Caco-2 (cell line): ENCODE measurements at regions not wholly inside any gene's neighbourhood (a gene's known extent, or its start where the extent isn't known, plus 50 kb on each side); places are given as distances from the start of the nearest gene placed in this dataset.

Experiments used
- BruUV-seq: library from RNA; stranded (reverse); fragments of 400-500 nt; replicated peaks from 2 replicates; lab custom pipeline; 2021; lab: Mats Ljungman, UMichigan
- CTCF ChIA-PET: fragments of 300-600 bp; sonication (Branson Sonifier 250); formaldehyde crosslinking; loops from one replicate; lab custom pipeline; 2022; ENCODE audit warnings: antibody characterized with exemption; lab: Charles Lee
- POLR2A ChIA-PET: fragments of 300-600 bp; sonication (Branson Sonifier 250); formaldehyde crosslinking; loops from one replicate; lab custom pipeline; 2022; ENCODE audit warnings: antibody characterized with exemption; lab: Charles Lee
- DNase-seq, 2 experiments: peaks; one replicate each; pipeline versions ENCODE4 v3.0.0 to v3.0.0-alpha.2; 2020 to 2022
- H3K27me3 ChIP-seq: replicated peaks from 2 replicates; pipeline ENCODE4 v1.6.0; 2011; ENCODE audit warnings: low read length; ENCODE audit not compliant: control insufficient read depth, insufficient read depth
- H3K36me3 ChIP-seq: 2 replicates; pipeline ENCODE4 v1.5.1; 2011; ENCODE audit warnings: low read length; ENCODE audit not compliant: control insufficient read depth, insufficient read depth
- H3K4me1 ChIP-seq: fragments of 250-450 bp; sonication (Bioruptor Pico); 2 replicates; pipeline ENCODE4 v1.5.1; 2020; ENCODE audit warnings: mild to moderate bottlenecking
- H3K4me3 ChIP-seq: 2 replicates; pipeline ENCODE4 v1.5.1; 2011; ENCODE audit warnings: low read depth, mild to moderate bottlenecking, control low read depth, low read length
- H3K9me3 ChIP-seq: fragments of 250-450 bp; sonication (Bioruptor Pico); 2 replicates; pipeline ENCODE4 v1.5.1; 2020; ENCODE audit warnings: mild to moderate bottlenecking, moderate library complexity
- H3K27ac Mint-ChIP-seq: one replicate; pipeline ENCODE4 v1.8.0; 2022; ENCODE audit warnings: mixed read lengths; ENCODE audit not compliant: unreplicated experiment
- H3K27me3 Mint-ChIP-seq: one replicate; pipeline ENCODE4 v1.8.0; 2022; ENCODE audit warnings: mixed read lengths; ENCODE audit not compliant: insufficient read depth, unreplicated experiment
- H3K36me3 Mint-ChIP-seq: one replicate; pipeline ENCODE4 v1.8.0; 2022; ENCODE audit warnings: mild to moderate bottlenecking, mixed read lengths; ENCODE audit not compliant: insufficient read depth, unreplicated experiment
- H3K4me1 Mint-ChIP-seq: one replicate; pipeline ENCODE4 v1.8.0; 2022; ENCODE audit warnings: low read depth, mixed read lengths; ENCODE audit not compliant: unreplicated experiment
- H3K4me3 Mint-ChIP-seq: one replicate; pipeline ENCODE4 v1.8.0; 2022; ENCODE audit warnings: mild to moderate bottlenecking, moderate library complexity, mixed read lengths; ENCODE audit not compliant: unreplicated experiment
- H3K9me3 Mint-ChIP-seq: one replicate; pipeline ENCODE4 v1.8.0; 2022; ENCODE audit warnings: mixed read lengths; ENCODE audit not compliant: unreplicated experiment
- intact Hi-C: fragments of 100-400 bp; cut with micrococcal nuclease; formaldehyde crosslinking; loops from one replicate; pipeline ENCODE4 v1.10.0; 2022; ENCODE audit not compliant: unreplicated experiment
- TF ChIP-seq, protein P1 (sequence below), 2 experiments: fragments of 200-600 bp in 1 of 2; IDR thresholded peaks; 1 replicate in 1 of 2; 2 replicates in 1 of 2; pipeline versions ENCODE4 v1.5.1 to v1.8.0; 2011 to 2022; ENCODE audit warnings: antibody characterized with exemption in 1 of 2, control low read depth in 1 of 2, inconsistent platforms in 1 of 2, low read depth in 1 of 2, low read length in 1 of 2, mild to moderate bottlenecking in 1 of 2, moderate library complexity in 1 of 2; ENCODE audit not compliant: insufficient read depth in 1 of 2, severe bottlenecking in 1 of 2, unreplicated experiment in 1 of 2

DNA sequence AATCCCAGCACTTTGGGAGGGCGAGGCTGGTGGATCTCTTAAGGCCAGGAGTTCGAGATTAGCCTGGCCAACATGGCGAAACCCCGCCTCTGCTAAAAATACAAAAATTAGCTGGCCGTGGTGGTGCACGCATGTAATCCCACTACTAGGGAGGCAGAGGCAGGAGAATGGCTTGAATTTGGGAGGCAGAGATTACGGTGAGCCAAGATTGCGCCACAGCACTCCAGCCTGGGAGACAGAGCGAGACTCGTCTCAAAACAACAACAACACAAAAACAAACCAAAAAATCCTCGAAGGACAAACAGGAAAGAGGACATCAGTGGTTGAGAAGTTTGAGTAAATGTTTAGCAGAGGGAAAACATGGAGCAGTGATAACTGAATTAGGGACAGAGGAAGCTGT lies 52.3 kb upstream of the FAM3C start:
- Mint-ChIP-seq H3K36me3 (no peaks in the 10 kb centered on the region), H3K27me3 (no peaks in the 10 kb centered on the region), H3K4me3 (no peak overlapping the region), H3K4me1 (no peaks in the 10 kb centered on the region), H3K9me3 (no peaks in the 10 kb centered on the region), H3K27ac (no peak overlapping the region)
- H3K9me3 ChIP-seq: no peaks in the 10 kb centered on the region
- no peaks in the 10 kb centered on the region for H3K27me3 ChIP-seq
- no peak overlapping the region for H3K4me3 ChIP-seq
- no peaks in the 10 kb centered on the region for H3K36me3 ChIP-seq
- CTCF ChIA-PET: no interaction called here
- no peaks in the 10 kb centered on the region for H3K4me1 ChIP-seq
- POLR2A ChIA-PET: no interaction called here
- intact Hi-C loops: loop anchor here (5.0 kb wide), 1 partner anchor 81 kb away; no protein-coding TSS in a partner anchor
- no TSS peak for BruUV-seq
- TF ChIP-seq, protein P1, sequence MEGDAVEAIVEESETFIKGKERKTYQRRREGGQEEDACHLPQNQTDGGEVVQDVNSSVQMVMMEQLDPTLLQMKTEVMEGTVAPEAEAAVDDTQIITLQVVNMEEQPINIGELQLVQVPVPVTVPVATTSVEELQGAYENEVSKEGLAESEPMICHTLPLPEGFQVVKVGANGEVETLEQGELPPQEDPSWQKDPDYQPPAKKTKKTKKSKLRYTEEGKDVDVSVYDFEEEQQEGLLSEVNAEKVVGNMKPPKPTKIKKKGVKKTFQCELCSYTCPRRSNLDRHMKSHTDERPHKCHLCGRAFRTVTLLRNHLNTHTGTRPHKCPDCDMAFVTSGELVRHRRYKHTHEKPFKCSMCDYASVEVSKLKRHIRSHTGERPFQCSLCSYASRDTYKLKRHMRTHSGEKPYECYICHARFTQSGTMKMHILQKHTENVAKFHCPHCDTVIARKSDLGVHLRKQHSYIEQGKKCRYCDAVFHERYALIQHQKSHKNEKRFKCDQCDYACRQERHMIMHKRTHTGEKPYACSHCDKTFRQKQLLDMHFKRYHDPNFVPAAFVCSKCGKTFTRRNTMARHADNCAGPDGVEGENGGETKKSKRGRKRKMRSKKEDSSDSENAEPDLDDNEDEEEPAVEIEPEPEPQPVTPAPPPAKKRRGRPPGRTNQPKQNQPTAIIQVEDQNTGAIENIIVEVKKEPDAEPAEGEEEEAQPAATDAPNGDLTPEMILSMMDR (IDR thresholded peaks at IDR 0.05; ENCODE audit: insufficient read depth in 1 of 2, low read depth in 1 of 2, low read length in 1 of 2, severe bottlenecking in 1 of 2, unreplicated experiment in 1 of 2): no peak
- no peak for DNase-seq

DNA sequence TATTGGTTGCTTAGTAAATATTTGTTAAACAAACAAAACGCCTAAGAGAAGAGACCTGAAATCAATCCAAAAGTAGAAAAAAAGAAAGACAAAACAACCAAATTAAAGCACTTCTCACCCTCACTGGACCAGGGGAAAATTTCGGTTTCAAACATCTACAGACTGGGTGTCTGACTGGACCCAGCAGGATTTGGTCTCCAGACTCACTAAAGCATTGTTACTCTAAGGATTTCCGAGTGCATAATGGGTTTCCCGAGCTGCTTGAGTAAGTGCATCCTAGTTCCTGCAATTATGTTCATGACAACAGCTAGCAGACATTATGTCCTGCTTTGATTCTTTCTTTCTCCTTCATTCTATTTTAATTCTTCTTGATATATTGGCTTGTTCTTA lies 51.8 kb upstream of the FAM3C start:
- no TSS peak for BruUV-seq
- no peaks in the 10 kb centered on the region for H3K4me1 Mint-ChIP-seq
- no peaks in the 10 kb centered on the region for H3K4me1 ChIP-seq
- no peak overlapping the region for H3K4me3 ChIP-seq
- ChIA-PET CTCF (no interaction called here), POLR2A (no interaction called here)
- no peaks in the 10 kb centered on the region for H3K36me3 ChIP-seq
- H3K27me3 Mint-ChIP-seq: no peaks in the 10 kb centered on the region
- no peaks in the 10 kb centered on the region for H3K9me3 Mint-ChIP-seq
- H3K4me3 Mint-ChIP-seq: no peak overlapping the region
- TF ChIP-seq, protein P1 (IDR thresholded peaks at IDR 0.05; ENCODE audit: insufficient read depth in 1 of 2, low read depth in 1 of 2, low read length in 1 of 2, severe bottlenecking in 1 of 2, unreplicated experiment in 1 of 2): no peak
- no peak overlapping the region for H3K27ac Mint-ChIP-seq
- H3K36me3 Mint-ChIP-seq: no peaks in the 10 kb centered on the region
- H3K9me3 ChIP-seq: no peaks in the 10 kb centered on the region
- DNase-seq: no peak
- intact Hi-C loops: loop anchor here (5.0 kb wide), 1 partner anchor 81 kb away; no protein-coding TSS in a partner anchor
- no peaks in the 10 kb centered on the region for H3K27me3 ChIP-seq

DNA sequence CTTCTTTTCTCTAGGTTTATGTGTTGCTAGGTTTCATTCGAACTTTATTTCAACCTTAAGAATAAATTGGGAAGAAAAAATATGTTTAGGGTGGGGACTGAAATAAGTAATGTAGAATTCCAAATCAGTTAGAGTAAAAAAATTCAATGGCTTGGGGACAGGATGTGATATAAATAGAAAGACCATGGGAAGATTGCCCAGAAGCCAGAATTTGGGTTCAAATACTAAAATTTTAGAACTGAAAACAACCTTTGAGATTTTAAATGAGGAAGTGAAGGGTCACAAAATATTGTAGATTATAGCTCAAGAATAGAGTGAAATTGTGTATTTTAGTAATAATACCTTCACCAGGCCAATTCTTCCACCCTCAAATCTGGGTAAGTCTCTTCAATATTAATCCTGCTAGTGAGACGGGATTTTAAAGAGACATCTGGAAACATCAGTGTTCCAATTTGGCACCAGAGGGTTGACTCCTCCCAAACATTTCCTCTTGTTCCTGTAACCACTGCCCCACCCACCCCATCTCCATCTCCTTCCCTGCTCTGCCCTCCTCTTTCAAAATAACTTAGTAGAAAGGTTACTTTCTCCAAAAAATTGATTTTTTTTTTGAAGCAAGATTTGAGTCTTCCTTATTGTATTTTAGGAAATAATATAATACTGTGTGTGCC lies 51.3 kb upstream of the FAM3C start:
- no peaks in the 10 kb centered on the region for H3K36me3 Mint-ChIP-seq
- ChIA-PET CTCF (no interaction called here), POLR2A (no interaction called here)
- Histone ChIP-seq H3K36me3 (no peaks in the 10 kb centered on the region), H3K27me3 (no peaks in the 10 kb centered on the region), H3K4me3 (no peak overlapping the region), H3K9me3 (no peaks in the 10 kb centered on the region), H3K4me1 (no peaks in the 10 kb centered on the region)
- TF ChIP-seq, protein P1 (IDR thresholded peaks at IDR 0.05; ENCODE audit: insufficient read depth in 1 of 2, low read depth in 1 of 2, low read length in 1 of 2, severe bottlenecking in 1 of 2, unreplicated experiment in 1 of 2): no peak
- no peak overlapping the region for H3K4me3 Mint-ChIP-seq
- no peaks in the 10 kb centered on the region for H3K9me3 Mint-ChIP-seq
- no peak overlapping the region for H3K27ac Mint-ChIP-seq
- no peak for DNase-seq
- BruUV-seq: no TSS peak
- intact Hi-C loops: loop anchor here (5.0 kb wide), 1 partner anchor 80 kb away; no protein-coding TSS in a partner anchor
- no peaks in the 10 kb centered on the region for H3K4me1 Mint-ChIP-seq
- H3K27me3 Mint-ChIP-seq: no peaks in the 10 kb centered on the region
